ENCODE measurements at regions not wholly inside any gene's neighbourhood (a gene's known extent, or its start where the extent isn't known, plus 50 kb on each side); places are given as distances from the start of the nearest gene placed in this dataset.
A peak's percentile ranks its signal among the peaks of the same experiment; 100 is the strongest.

DNA sequence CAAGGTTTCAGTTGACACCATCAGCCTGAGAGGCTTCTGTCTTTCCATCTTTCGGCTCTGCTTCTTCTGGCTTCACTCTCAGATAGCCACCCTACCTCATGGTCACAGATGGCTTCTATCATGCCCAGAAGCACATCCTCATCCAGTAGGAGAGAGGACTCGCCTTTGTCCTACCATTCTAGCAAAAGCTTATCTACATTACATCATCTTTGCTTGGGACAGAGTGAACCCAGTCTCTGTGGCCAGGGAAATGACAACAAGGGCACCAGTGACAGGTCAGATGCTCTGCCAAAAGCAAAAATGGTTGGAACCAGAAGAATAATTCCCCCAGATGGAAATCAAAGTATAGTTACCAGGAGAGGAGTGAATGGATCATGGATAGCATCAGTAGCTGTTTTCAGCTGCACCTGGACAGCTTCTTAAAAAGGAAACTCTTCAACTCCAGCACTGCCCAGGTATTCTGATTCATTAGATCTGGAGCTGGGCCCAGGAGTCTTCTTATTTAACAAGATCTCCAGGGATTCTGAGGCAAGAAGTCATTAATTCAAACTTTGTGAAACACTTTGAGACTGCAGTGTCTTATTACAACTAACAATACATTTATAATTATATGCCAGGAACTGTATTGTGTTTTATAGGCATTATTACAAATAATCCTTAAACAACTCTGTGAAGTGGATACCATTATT is 257.7 kb upstream of the UBE2E3 start:
- DNase-seq (ENCODE audit: low read depth) = peak; percentile 80
- no peak overlapping the region for H3K4me3 ChIP-seq (ENCODE audit: low read depth, low read length)
- TF ChIP-seq, protein P1, sequence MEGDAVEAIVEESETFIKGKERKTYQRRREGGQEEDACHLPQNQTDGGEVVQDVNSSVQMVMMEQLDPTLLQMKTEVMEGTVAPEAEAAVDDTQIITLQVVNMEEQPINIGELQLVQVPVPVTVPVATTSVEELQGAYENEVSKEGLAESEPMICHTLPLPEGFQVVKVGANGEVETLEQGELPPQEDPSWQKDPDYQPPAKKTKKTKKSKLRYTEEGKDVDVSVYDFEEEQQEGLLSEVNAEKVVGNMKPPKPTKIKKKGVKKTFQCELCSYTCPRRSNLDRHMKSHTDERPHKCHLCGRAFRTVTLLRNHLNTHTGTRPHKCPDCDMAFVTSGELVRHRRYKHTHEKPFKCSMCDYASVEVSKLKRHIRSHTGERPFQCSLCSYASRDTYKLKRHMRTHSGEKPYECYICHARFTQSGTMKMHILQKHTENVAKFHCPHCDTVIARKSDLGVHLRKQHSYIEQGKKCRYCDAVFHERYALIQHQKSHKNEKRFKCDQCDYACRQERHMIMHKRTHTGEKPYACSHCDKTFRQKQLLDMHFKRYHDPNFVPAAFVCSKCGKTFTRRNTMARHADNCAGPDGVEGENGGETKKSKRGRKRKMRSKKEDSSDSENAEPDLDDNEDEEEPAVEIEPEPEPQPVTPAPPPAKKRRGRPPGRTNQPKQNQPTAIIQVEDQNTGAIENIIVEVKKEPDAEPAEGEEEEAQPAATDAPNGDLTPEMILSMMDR (IDR thresholded peaks at IDR 0.05; ENCODE audit: insufficient read depth, low read length) = no peak

DNA sequence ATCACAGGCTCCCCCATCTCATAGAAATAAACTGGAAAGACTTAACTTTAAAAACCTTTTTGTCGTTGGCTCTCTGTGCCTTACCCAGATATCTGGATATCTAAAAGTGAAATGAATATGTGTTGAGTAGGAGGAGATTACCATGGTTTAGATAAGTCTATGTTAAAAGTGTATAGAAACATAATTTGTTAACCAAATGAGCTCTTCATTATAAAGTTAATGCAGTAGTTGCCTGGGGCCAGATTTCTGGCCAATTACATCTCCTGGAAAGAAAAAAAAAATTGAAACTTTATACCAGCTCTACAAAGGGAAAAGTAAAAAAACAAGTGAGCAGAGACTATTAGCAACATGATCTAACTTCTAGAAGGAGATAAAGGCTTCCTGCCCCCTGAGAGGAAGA is 259.6 kb upstream of the UBE2E3 start:
- TF ChIP-seq, protein P1 (IDR thresholded peaks at IDR 0.05; ENCODE audit: insufficient read depth, low read length) = no peak
- no peak for DNase-seq (ENCODE audit: low read depth)
- no peak overlapping the region for H3K4me3 ChIP-seq (ENCODE audit: low read depth, low read length)

DNA sequence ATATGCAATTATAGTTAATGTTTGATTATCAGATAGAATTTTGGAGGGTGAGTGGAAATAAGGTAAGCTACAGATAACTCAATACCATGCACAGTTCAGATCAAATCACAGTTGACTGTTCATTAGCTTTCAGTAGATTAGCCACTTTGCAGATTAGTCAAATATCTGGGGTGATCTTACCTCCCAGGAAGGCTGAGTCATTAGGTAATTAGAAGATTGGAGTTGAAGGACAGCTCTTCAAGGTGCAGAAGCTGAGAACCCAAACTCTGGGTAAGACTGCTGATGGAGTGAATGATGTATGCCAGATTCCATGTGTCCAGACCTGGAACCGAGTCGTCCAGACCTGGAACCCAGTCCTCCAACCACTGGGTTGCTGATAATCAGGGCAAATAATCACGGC is 262.8 kb upstream of the UBE2E3 start:
- no peak overlapping the region for H3K4me3 ChIP-seq (ENCODE audit: low read depth, low read length)
- TF ChIP-seq, protein P1 (IDR thresholded peaks at IDR 0.05; ENCODE audit: insufficient read depth, low read length) = no peak
- DNase-seq (ENCODE audit: low read depth) = no peak

DNA sequence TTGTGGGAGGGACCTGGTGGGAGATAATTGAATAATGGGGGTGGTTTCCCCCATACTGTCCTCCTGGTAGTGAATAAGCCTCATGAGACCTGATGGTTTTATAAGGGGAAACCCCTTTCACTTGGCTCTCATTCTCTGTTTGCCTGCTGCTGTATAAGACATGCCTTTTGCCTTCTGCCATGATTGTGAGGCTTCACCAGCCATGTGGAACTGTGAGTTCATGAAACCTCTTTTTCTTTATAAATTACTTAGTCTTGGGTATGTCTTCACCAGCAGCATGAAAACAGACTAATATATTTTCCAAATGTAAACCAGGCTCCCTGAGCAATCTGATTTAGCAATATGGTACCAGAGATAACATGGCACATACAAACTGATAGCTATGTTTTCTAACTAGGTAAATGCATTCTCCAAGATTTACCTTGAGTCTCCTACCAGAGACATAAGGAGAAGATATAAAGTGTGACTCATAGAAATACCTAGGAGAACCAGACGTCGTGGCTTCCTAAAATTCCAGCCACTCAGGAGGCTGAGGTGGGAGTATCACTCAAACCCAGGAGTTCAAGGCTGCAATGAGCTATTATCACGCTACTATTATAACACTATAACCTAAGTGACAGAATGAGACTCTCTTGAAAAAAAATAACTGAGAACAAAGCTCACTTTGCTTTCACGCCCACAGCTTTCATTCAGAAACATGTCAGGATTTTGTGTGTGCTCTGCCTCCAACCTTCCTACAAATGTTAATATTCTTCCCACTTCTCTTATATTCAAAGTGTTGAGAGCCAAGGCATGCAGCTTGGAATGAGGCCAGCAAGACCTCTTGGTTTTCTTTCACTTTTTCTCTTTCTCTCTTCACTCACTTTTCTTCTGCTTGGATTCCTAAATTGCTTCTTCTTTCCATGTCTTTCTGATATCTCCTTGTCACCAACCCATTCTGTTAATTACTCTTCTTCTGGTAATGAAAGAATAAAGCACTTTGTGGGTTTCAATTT is 263.9 kb upstream of the UBE2E3 start:
- TF ChIP-seq, protein P1 (IDR thresholded peaks at IDR 0.05; ENCODE audit: insufficient read depth, low read length) = no peak
- DNase-seq (ENCODE audit: low read depth) = peak; percentile 27
- no peak overlapping the region for H3K4me3 ChIP-seq (ENCODE audit: low read depth, low read length)

DNA sequence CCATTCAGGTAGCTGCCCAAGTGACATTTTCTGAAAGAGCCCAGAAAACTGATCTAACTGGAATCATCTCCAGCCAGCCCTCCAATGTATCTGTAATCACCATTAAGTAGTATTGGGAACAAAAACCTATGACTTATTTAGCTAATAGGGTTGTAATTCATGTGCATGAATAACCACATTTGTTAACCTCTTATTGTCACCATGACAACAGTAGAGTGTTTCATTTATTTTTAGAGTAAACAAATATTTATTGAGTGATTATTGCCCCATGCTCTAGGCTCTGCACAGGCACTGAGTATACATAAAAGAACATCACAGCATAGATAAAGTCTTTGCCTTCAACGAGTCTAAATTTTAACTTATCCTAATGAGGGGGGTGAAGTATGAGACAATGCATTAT is 265.4 kb upstream of the UBE2E3 start:
- no peak overlapping the region for H3K4me3 ChIP-seq (ENCODE audit: low read depth, low read length)
- DNase-seq (ENCODE audit: low read depth) = no peak
- TF ChIP-seq, protein P1 (IDR thresholded peaks at IDR 0.05; ENCODE audit: insufficient read depth, low read length) = no peak

DNA sequence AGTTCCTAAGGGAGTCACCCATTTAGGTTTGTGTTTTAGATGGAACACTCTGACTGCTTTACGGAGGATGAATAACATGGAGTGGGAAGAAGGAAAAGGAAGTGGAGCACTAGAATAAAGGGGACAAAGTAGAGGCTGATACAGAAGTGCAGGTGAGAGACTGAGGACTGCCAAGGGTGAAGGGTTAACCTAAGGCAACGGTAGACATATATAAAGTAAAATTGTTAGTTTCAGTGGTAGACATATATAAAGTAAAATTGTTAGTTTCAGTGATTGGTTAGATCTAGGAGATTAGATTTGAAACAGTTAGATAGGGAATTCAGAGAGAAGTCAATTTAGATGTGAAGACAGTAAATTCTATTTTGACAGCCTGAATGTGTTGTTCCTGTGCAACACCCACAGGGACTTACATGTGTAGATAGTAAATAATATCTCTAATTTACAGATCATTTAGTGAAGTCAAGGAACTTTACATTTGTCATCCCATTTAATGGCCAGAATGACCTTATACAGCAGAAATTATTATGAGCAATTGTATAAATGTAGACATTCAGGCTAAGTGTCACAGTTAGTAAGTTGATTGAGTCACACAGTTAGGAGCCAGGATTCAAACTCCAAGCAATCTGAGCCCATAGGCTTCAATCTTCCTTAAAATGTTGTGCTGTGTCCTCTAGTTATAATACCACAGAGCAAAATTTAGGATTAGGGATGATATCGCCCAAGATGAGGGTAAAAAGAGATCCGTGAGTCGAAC is 270.8 kb upstream of the UBE2E3 start:
- H3K4me3 ChIP-seq (ENCODE audit: low read depth, low read length) = no peak overlapping the region
- TF ChIP-seq, protein P1 (IDR thresholded peaks at IDR 0.05; ENCODE audit: insufficient read depth, low read length) = no peak
- no peak for DNase-seq (ENCODE audit: low read depth)

Measured in fibroblast of the aortic adventitia (primary cell).